ENCODE measurements at regions not wholly inside any gene's neighbourhood (a gene's known extent, or its start where the extent isn't known, plus 50 kb on each side); places are given as distances from the start of the nearest gene placed in this dataset.

DNA sequence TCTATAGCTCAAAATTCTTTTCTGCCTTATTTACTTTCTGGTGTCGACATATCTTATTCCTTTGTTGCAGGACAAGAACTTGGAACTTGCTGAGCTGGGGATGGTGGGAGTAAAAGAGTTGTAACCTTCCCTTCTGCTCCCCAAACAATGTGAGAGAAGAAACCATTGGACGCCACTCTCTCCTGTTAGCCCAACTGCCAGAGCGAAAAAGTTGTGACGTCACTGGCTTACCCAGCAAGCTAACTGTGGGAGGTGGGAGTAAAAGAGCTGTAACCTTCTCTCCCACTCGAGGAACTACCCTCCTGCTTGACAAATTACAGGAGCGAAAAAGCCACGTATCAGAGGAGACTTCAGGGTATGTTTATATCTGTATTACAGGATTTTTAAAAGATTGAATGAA is 90.0 kb upstream of the PCDH10 start:
- TF ChIP-seq, protein P1, sequence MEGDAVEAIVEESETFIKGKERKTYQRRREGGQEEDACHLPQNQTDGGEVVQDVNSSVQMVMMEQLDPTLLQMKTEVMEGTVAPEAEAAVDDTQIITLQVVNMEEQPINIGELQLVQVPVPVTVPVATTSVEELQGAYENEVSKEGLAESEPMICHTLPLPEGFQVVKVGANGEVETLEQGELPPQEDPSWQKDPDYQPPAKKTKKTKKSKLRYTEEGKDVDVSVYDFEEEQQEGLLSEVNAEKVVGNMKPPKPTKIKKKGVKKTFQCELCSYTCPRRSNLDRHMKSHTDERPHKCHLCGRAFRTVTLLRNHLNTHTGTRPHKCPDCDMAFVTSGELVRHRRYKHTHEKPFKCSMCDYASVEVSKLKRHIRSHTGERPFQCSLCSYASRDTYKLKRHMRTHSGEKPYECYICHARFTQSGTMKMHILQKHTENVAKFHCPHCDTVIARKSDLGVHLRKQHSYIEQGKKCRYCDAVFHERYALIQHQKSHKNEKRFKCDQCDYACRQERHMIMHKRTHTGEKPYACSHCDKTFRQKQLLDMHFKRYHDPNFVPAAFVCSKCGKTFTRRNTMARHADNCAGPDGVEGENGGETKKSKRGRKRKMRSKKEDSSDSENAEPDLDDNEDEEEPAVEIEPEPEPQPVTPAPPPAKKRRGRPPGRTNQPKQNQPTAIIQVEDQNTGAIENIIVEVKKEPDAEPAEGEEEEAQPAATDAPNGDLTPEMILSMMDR (IDR thresholded peaks at IDR 0.05; ENCODE audit: borderline replicate concordance, extremely low read depth, low read length, poor library complexity, severe bottlenecking), result no peak
- no peak for TF ChIP-seq EZH2 (IDR thresholded peaks at IDR 0.05; ENCODE audit: borderline replicate concordance, low read depth, low read length, severe bottlenecking)
